ENCODE measurements at regions not wholly inside any gene's neighbourhood (a gene's known extent, or its start where the extent isn't known, plus 50 kb on each side); places are given as distances from the start of the nearest gene placed in this dataset.

DNA sequence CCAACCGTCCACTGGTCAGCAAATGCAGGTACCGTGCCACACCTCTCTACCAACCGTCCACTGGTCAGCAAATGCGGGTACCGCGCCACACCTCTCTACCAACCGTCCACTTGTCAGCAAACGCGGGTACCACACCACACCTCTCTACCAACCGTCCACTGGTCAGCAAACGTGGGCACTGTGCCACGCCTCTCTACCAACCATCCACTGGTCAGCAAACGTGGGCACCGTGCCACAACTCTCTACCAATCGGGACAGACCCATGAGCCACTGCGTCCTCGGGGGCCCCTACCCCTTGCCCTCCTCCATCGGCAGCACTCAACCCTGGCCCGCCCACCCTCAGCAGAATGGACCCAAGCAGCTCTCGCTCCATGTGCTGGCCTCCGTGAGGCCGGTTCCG, 226.4 kb upstream of the SALL3 start:
- no peak for DNase-seq (ENCODE audit: low read depth, low spot score)
- TF ChIP-seq, protein P1, sequence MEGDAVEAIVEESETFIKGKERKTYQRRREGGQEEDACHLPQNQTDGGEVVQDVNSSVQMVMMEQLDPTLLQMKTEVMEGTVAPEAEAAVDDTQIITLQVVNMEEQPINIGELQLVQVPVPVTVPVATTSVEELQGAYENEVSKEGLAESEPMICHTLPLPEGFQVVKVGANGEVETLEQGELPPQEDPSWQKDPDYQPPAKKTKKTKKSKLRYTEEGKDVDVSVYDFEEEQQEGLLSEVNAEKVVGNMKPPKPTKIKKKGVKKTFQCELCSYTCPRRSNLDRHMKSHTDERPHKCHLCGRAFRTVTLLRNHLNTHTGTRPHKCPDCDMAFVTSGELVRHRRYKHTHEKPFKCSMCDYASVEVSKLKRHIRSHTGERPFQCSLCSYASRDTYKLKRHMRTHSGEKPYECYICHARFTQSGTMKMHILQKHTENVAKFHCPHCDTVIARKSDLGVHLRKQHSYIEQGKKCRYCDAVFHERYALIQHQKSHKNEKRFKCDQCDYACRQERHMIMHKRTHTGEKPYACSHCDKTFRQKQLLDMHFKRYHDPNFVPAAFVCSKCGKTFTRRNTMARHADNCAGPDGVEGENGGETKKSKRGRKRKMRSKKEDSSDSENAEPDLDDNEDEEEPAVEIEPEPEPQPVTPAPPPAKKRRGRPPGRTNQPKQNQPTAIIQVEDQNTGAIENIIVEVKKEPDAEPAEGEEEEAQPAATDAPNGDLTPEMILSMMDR (IDR thresholded peaks at IDR 0.05; ENCODE audit: low read depth, low read length) = no peak
- in situ Hi-C loops (cut with HindIII; ENCODE audit: low sequenced_read_pairs) = no loop called here
- no peak overlapping the region for H3K4me3 ChIP-seq (ENCODE audit: low read depth, low read length)

DNA sequence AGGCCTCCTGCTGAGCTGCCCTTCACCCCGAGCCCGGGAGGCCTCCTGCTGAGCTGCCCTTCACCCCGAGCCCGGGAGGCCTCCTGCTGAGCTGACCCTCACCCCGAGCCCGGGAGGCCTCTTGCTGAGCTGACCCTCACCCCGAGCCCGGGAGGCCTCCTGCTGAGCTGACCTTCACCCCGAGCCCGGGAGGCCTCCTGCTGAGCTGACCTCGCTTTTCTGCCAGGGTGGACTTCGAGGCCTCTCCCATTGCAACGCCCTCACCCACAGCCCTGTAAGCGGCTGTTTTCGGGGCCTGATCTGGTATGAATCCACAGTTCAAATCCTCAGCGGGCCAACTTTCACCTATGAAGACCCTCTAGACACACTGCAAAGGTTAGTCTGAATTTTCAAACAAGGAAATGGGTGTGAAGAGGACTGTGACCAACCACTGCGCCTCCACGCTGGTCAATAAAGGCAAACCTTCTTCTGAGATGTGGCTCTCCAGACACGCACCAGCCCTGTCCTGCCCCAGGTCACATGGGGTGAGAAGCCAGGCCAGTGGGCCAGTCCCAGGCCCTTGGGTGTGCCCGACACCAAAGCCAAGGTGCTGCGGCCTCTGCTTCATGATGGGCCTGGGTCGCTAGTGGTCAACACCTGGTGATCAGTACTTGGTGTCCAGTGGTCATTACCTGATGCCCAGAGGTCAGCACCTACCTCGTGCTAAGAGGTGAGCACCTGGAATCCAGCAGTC, 225.1 kb upstream of the SALL3 start:
- H3K4me3 ChIP-seq (ENCODE audit: low read depth, low read length) = no peak overlapping the region
- no peak for DNase-seq (ENCODE audit: low read depth, low spot score)
- in situ Hi-C loops (cut with HindIII; ENCODE audit: low sequenced_read_pairs) = no loop called here
- TF ChIP-seq, protein P1 (IDR thresholded peaks at IDR 0.05; ENCODE audit: low read depth, low read length) = no peak

DNA sequence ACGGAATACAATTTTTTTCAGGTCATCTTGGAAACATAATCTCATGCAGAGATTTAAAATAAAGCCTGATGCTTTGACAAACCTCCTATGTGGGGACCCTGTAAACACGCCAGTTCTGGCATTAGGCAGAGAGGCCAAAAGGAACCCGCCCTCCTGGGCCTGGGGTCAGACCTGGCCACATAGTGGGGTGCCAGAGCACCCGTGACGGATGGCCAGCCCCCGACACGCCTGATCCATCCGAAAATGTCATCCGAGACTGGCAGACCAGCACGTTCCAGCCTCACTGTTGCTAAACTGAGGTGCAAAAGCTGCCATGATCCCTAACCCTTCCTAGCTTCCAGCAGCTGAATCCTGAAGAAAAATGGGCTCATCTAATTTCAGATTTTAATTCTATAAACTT, 222.6 kb upstream of the SALL3 start:
- in situ Hi-C loops (cut with HindIII; ENCODE audit: low sequenced_read_pairs) = no loop called here
- TF ChIP-seq, protein P1 (IDR thresholded peaks at IDR 0.05; ENCODE audit: low read depth, low read length) = no peak
- no peak overlapping the region for H3K4me3 ChIP-seq (ENCODE audit: low read depth, low read length)
- DNase-seq (ENCODE audit: low read depth, low spot score) = no peak

DNA sequence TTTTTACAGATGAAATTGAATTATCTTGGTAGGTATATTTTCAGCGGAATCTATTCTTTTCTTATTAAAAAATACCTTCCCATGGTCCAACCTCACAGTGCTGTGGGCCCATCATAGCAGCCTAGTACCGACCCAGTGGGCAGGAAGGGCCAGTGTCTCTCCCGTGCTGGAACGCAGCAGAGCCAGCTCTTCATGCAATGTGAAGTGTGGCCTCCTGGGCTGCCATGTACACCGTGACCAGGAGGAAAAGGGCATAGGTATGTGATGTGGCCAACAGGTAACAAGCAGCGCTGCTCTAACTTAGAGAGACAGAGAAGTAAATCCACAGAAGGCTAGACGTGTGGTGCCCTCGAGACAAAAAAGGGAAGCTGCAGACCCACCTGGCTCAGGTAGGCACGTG, 221.1 kb upstream of the SALL3 start:
- TF ChIP-seq, protein P1 (IDR thresholded peaks at IDR 0.05; ENCODE audit: low read depth, low read length) = no peak
- no peak for DNase-seq (ENCODE audit: low read depth, low spot score)
- in situ Hi-C loops (cut with HindIII; ENCODE audit: low sequenced_read_pairs) = no loop called here
- H3K4me3 ChIP-seq (ENCODE audit: low read depth, low read length) = no peak overlapping the region

DNA sequence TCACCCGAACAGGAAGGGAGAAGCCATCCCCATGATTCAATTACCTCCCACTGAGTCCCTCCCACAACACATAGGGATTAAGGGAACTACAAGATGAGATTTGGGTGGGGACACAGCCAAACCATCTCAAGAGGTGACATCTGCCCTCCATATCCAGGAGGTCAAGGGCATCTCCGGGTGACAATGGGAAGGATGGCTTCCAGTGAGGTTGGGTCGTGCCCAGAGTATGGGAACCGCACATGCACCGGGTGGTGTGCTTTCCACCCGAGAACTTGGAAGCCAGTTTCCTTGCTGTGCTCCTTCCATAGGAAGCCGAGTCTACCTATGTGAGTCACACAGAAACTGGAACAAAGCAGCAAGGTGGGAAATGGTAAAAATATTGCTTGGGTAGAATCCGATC, 216.9 kb upstream of the SALL3 start:
- DNase-seq (ENCODE audit: low read depth, low spot score) = no peak
- no peak overlapping the region for H3K4me3 ChIP-seq (ENCODE audit: low read depth, low read length)
- TF ChIP-seq, protein P1 (IDR thresholded peaks at IDR 0.05; ENCODE audit: low read depth, low read length) = no peak
- in situ Hi-C loops (cut with HindIII; ENCODE audit: low sequenced_read_pairs) = no loop called here

DNA sequence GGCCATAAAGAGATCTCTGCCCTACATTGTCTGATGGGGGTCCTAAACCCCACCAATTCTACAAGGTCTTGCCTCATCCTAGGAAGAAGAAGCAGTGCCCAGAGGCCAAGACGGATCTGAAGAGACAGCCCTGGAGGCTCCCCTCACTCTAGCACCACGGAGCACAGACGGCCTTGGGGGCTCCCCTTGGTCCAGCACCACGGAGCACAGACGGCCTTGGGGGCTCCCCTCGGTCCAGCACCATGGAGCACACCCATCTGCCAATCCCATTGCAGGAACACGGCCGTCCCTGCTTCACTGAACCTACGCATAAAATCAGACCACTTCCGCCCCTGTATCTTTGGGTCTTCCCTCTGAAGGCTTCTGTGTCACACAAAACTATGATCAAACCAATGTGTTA, 215.1 kb upstream of the SALL3 start:
- in situ Hi-C loops (cut with HindIII; ENCODE audit: low sequenced_read_pairs) = no loop called here
- H3K4me3 ChIP-seq (ENCODE audit: low read depth, low read length) = no peak overlapping the region
- TF ChIP-seq, protein P1 (IDR thresholded peaks at IDR 0.05; ENCODE audit: low read depth, low read length) = no peak
- no peak for DNase-seq (ENCODE audit: low read depth, low spot score)

Data from astrocyte of the spinal cord (primary cell).